Fibroblast of the aortic adventitia (primary cell): ENCODE measurements at regions not wholly inside any gene's neighbourhood (a gene's known extent, or its start where the extent isn't known, plus 50 kb on each side); places are given as distances from the start of the nearest gene placed in this dataset.

Experiments
- DNase-seq: peaks from one replicate; pipeline ENCODE4 v3.0.0-alpha.2; 2010; ENCODE audit warnings: low read depth
- H3K4me3 ChIP-seq: 2 replicates; pipeline ENCODE4 v1.5.1; 2011; ENCODE audit warnings: low read depth, mild to moderate bottlenecking, control low read depth, low read length, moderate library complexity
- CTCF ChIP-seq: IDR thresholded peaks from 2 replicates; pipeline ENCODE4 v1.5.1; 2011; ENCODE audit warnings: mild to moderate bottlenecking, low read length, control low read depth, inconsistent platforms; ENCODE audit not compliant: insufficient read depth

- H3K4me3 ChIP-seq, result no peak overlapping the region
- TF ChIP-seq CTCF, result no peak
- no peak for DNase-seq
Observed at GRCh38 chr9:121558473-121558872, 58.8 kb upstream of the GGTA1 start.

- no peak overlapping the region for H3K4me3 ChIP-seq
- DNase-seq, result peak; percentile 29
- TF ChIP-seq CTCF, result no peak
Observed at GRCh38 chr9:121559183-121559582, 59.5 kb upstream of the GGTA1 start.

GRCh38 chr9:121560921-121561320 is 61.3 kb upstream of the GGTA1 start:
- no peak for DNase-seq

GRCh38 chr9:121561385-121562222 is 62.0 kb upstream of the GGTA1 start:
- no peak for DNase-seq
- no peak for TF ChIP-seq CTCF
- H3K4me3 ChIP-seq, result no peak overlapping the region

More at GRCh38 chr9:121560921-121561320, 61.3 kb upstream of the GGTA1 start:
- no peak for TF ChIP-seq CTCF
- no peak overlapping the region for H3K4me3 ChIP-seq

- TF ChIP-seq CTCF, result no peak
- DNase-seq, result no peak
Observed at GRCh38 chr9:121562301-121562700, 62.7 kb upstream of the GGTA1 start.

GRCh38 chr9:121563425-121563824 is 63.8 kb upstream of the GGTA1 start:
- no peak for DNase-seq
- H3K4me3 ChIP-seq, result no peak overlapping the region
- TF ChIP-seq CTCF, result no peak

More at GRCh38 chr9:121562301-121562700, 62.7 kb upstream of the GGTA1 start:
- no peak overlapping the region for H3K4me3 ChIP-seq
